IPS-15b (cell line): ENCODE measurements at regions not wholly inside any gene's neighbourhood (a gene's known extent, or its start where the extent isn't known, plus 50 kb on each side); places are given as distances from the start of the nearest gene placed in this dataset.

Experiments used
- H3K27me3 ChIP-seq: one replicate; pipeline ENCODE4 v1.6.1; 2013; ENCODE audit warnings: low read length; ENCODE audit not compliant: control insufficient read depth, insufficient read depth
- H3K36me3 ChIP-seq: one replicate; pipeline ENCODE4 v1.6.1; 2013; ENCODE audit warnings: low read length; ENCODE audit not compliant: control insufficient read depth, insufficient read depth
- H3K4me1 ChIP-seq: one replicate; pipeline ENCODE4 v1.6.1; 2013; ENCODE audit warnings: mild to moderate bottlenecking, low read length; ENCODE audit not compliant: control insufficient read depth, insufficient read depth
- H3K4me3 ChIP-seq: one replicate; pipeline ENCODE4 v1.5.1; 2013; ENCODE audit warnings: low read depth, low read length
- H3K9ac ChIP-seq: one replicate; pipeline ENCODE4 v1.6.1; 2013; ENCODE audit warnings: low read depth, mild to moderate bottlenecking, low read length
- H3K9me3 ChIP-seq: one replicate; pipeline ENCODE4 v1.6.1; 2013; ENCODE audit warnings: mild to moderate bottlenecking, low read length; ENCODE audit not compliant: control insufficient read depth, insufficient read depth

- H3K27me3 ChIP-seq, result no peaks in the 10 kb centered on the region
- no peaks in the 10 kb centered on the region for H3K9me3 ChIP-seq
- H3K4me3 ChIP-seq, result no peak overlapping the region
- H3K4me1 ChIP-seq, result no peaks in the 10 kb centered on the region
- H3K9ac ChIP-seq, result no peak overlapping the region
- no peaks in the 10 kb centered on the region for H3K36me3 ChIP-seq
These were observed 378.3 kb downstream of the FAM181B start for GRCh38 chr11:82355313-82355823.

GRCh38 chr11:82326853-82327252, 406.8 kb downstream of the FAM181B start:
- Histone ChIP-seq H3K4me1 (no peaks in the 10 kb centered on the region), H3K36me3 (no peaks in the 10 kb centered on the region), H3K27me3 (no peaks in the 10 kb centered on the region), H3K9me3 (no peaks in the 10 kb centered on the region), H3K4me3 (no peak overlapping the region), H3K9ac (no peak overlapping the region)

- no peaks in the 10 kb centered on the region for H3K9me3 ChIP-seq
- no peak overlapping the region for H3K9ac ChIP-seq
- H3K4me1 ChIP-seq, result no peaks in the 10 kb centered on the region
- no peaks in the 10 kb centered on the region for H3K27me3 ChIP-seq
- H3K4me3 ChIP-seq, result no peak overlapping the region
- no peaks in the 10 kb centered on the region for H3K36me3 ChIP-seq
These were observed 412.5 kb downstream of the FAM181B start for GRCh38 chr11:82321206-82321605.

- Histone ChIP-seq H3K27me3 (no peaks in the 10 kb centered on the region), H3K4me3 (no peak overlapping the region), H3K9me3 (no peaks in the 10 kb centered on the region), H3K4me1 (no peaks in the 10 kb centered on the region), H3K36me3 (no peaks in the 10 kb centered on the region), H3K9ac (no peak overlapping the region)
These were observed 418.6 kb downstream of the FAM181B start for GRCh38 chr11:82315093-82315492.

GRCh38 chr11:82308979-82309378, 424.7 kb downstream of the FAM181B start:
- Histone ChIP-seq H3K9me3 (no peaks in the 10 kb centered on the region), H3K4me3 (no peak overlapping the region), H3K27me3 (no peaks in the 10 kb centered on the region), H3K9ac (no peak overlapping the region), H3K36me3 (no peaks in the 10 kb centered on the region), H3K4me1 (no peaks in the 10 kb centered on the region)

- Histone ChIP-seq H3K36me3 (no peaks in the 10 kb centered on the region), H3K4me3 (no peak overlapping the region), H3K9me3 (no peaks in the 10 kb centered on the region), H3K4me1 (no peaks in the 10 kb centered on the region), H3K9ac (no peak overlapping the region), H3K27me3 (no peaks in the 10 kb centered on the region)
These were observed 428.5 kb downstream of the FAM181B start for GRCh38 chr11:82305123-82305522.

GRCh38 chr11:82303671-82304070, 430.0 kb downstream of the FAM181B start:
- Histone ChIP-seq H3K4me3 (no peak overlapping the region), H3K9me3 (no peaks in the 10 kb centered on the region), H3K9ac (no peak overlapping the region), H3K27me3 (no peaks in the 10 kb centered on the region), H3K36me3 (no peaks in the 10 kb centered on the region), H3K4me1 (no peaks in the 10 kb centered on the region)

GRCh38 chr11:82288471-82288870, 445.2 kb downstream of the FAM181B start:
- Histone ChIP-seq H3K9me3 (no peaks in the 10 kb centered on the region), H3K4me3 (no peak overlapping the region), H3K9ac (no peak overlapping the region), H3K27me3 (no peaks in the 10 kb centered on the region), H3K36me3 (no peaks in the 10 kb centered on the region), H3K4me1 (no peaks in the 10 kb centered on the region)

- no peaks in the 10 kb centered on the region for H3K36me3 ChIP-seq
- no peaks in the 10 kb centered on the region for H3K9me3 ChIP-seq
- no peaks in the 10 kb centered on the region for H3K4me1 ChIP-seq
- no peak overlapping the region for H3K4me3 ChIP-seq
- H3K9ac ChIP-seq, result no peak overlapping the region
- no peaks in the 10 kb centered on the region for H3K27me3 ChIP-seq
These were observed 462.8 kb downstream of the FAM181B start for GRCh38 chr11:82270870-82271269.

- Histone ChIP-seq H3K9me3 (no peaks in the 10 kb centered on the region), H3K9ac (no peak overlapping the region), H3K4me3 (no peak overlapping the region)
These were observed 465.0 kb downstream of the FAM181B start for GRCh38 chr11:82268627-82269026.

GRCh38 chr11:82267186-82267585, 466.5 kb downstream of the FAM181B start:
- Histone ChIP-seq H3K36me3 (no peaks in the 10 kb centered on the region), H3K9me3 (no peaks in the 10 kb centered on the region), H3K4me1 (no peaks in the 10 kb centered on the region), H3K27me3 (no peaks in the 10 kb centered on the region), H3K4me3 (no peak overlapping the region), H3K9ac (no peak overlapping the region)

More at GRCh38 chr11:82268627-82269026, 465.0 kb downstream of the FAM181B start:
- no peaks in the 10 kb centered on the region for H3K27me3 ChIP-seq
- no peaks in the 10 kb centered on the region for H3K4me1 ChIP-seq
- H3K36me3 ChIP-seq, result no peaks in the 10 kb centered on the region

- H3K4me1 ChIP-seq, result no peaks in the 10 kb centered on the region
- H3K9me3 ChIP-seq, result no peaks in the 10 kb centered on the region
- no peak overlapping the region for H3K4me3 ChIP-seq
- H3K36me3 ChIP-seq, result no peaks in the 10 kb centered on the region
- no peaks in the 10 kb centered on the region for H3K27me3 ChIP-seq
- no peak overlapping the region for H3K9ac ChIP-seq
These were observed 472.3 kb downstream of the FAM181B start for GRCh38 chr11:82261367-82261766.
